GM18951 (cell line): ENCODE measurements at regions not wholly inside any gene's neighbourhood (a gene's known extent, or its start where the extent isn't known, plus 50 kb on each side); places are given as distances from the start of the nearest gene placed in this dataset.
"Not testable (repeated sequence)": the region's sequence is repeated elsewhere in the genome, so short reads cannot be mapped to it uniquely, and the experiment has no call there.

Experiments used
- POLR2A ChIP-seq: IDR thresholded peaks from 4 replicates; pipeline ENCODE4 v1.6.1; 2011; ENCODE audit warnings: mild to moderate bottlenecking; ENCODE audit not compliant: insufficient read length, insufficient read depth; ENCODE audit errors: extremely low read depth
- in situ Hi-C: fragments of 300-500 bp; cut with MboI; formaldehyde crosslinking; loops from one replicate; pipeline ENCODE4 v1.12.0; 2022; ENCODE audit warnings: low sequenced_read_pairs, mixed read lengths, inconsistent platforms; ENCODE audit not compliant: unreplicated experiment

- no peak for TF ChIP-seq POLR2A
- in situ Hi-C loops = no loop called here
These were observed 281.7 kb upstream of the AMIGO2 start for GRCh38 chr12:47361389-47362021.

GRCh38 chr12:47360771-47361388, 281.1 kb upstream of the AMIGO2 start:
- in situ Hi-C loops = no loop called here

GRCh38 chr12:47360093-47360480, 280.3 kb upstream of the AMIGO2 start:
- TF ChIP-seq POLR2A = no peak
- in situ Hi-C loops = no loop called here

More at GRCh38 chr12:47360771-47361388, 281.1 kb upstream of the AMIGO2 start:
- no peak for TF ChIP-seq POLR2A

- no peak for TF ChIP-seq POLR2A
These were observed 279.7 kb upstream of the AMIGO2 start for GRCh38 chr12:47359310-47360092.

GRCh38 chr12:47357006-47357405, 277.2 kb upstream of the AMIGO2 start:
- in situ Hi-C loops = not testable (repeated sequence)

More at GRCh38 chr12:47359310-47360092, 279.7 kb upstream of the AMIGO2 start:
- in situ Hi-C loops = no loop called here

GRCh38 chr12:47356129-47356700, 276.5 kb upstream of the AMIGO2 start:
- in situ Hi-C loops = no loop called here

GRCh38 chr12:47353508-47353907, 273.7 kb upstream of the AMIGO2 start:
- TF ChIP-seq POLR2A = no peak
- in situ Hi-C loops = no loop called here

More at GRCh38 chr12:47356129-47356700, 276.5 kb upstream of the AMIGO2 start:
- TF ChIP-seq POLR2A = no peak

GRCh38 chr12:47352067-47352466, 272.3 kb upstream of the AMIGO2 start:
- in situ Hi-C loops = no loop called here
- TF ChIP-seq POLR2A = no peak

GRCh38 chr12:47351526-47351925, 271.8 kb upstream of the AMIGO2 start:
- in situ Hi-C loops = no loop called here
- TF ChIP-seq POLR2A = no peak

GRCh38 chr12:47350062-47350408, 270.3 kb upstream of the AMIGO2 start:
- no peak for TF ChIP-seq POLR2A
- in situ Hi-C loops = no loop called here

GRCh38 chr12:47349137-47350061, 269.6 kb upstream of the AMIGO2 start:
- TF ChIP-seq POLR2A = no peak
- in situ Hi-C loops = no loop called here

- in situ Hi-C loops = no loop called here
These were observed 268.4 kb upstream of the AMIGO2 start for GRCh38 chr12:47348206-47348605.

More at GRCh38 chr12:47348206-47348605, 268.4 kb upstream of the AMIGO2 start:
- no peak for TF ChIP-seq POLR2A
